ENCODE measurements at regions not wholly inside any gene's neighbourhood (a gene's known extent, or its start where the extent isn't known, plus 50 kb on each side); places are given as distances from the start of the nearest gene placed in this dataset.

GRCh38 chr3:102826636-102827035 is 391.8 kb downstream of the ZPLD1 start:
- no peak for DNase-seq (ENCODE audit: low spot score)
- no peak for ATAC-seq (ENCODE audit: low FRiP score)
- TF ChIP-seq CTCF (IDR thresholded peaks at IDR 0.05): no peak

- DNase-seq (ENCODE audit: low spot score): no peak
- TF ChIP-seq CTCF (IDR thresholded peaks at IDR 0.05): no peak
- ATAC-seq (ENCODE audit: low FRiP score): no peak
Measured at GRCh38 chr3:102827386-102827785, 392.6 kb downstream of the ZPLD1 start.

- no peak for TF ChIP-seq CTCF (IDR thresholded peaks at IDR 0.05)
- ATAC-seq (ENCODE audit: low FRiP score) (no peak), DNase-seq (ENCODE audit: low spot score) (no peak)
Measured at GRCh38 chr3:102830415-102830814, 395.6 kb downstream of the ZPLD1 start.

GRCh38 chr3:102841866-102842265 is 407.1 kb downstream of the ZPLD1 start:
- no peak for DNase-seq (ENCODE audit: low spot score)
- no peak for ATAC-seq (ENCODE audit: low FRiP score)
- TF ChIP-seq CTCF (IDR thresholded peaks at IDR 0.05): no peak

- no peak for TF ChIP-seq CTCF (IDR thresholded peaks at IDR 0.05)
- ATAC-seq (ENCODE audit: low FRiP score): no peak
- no peak for DNase-seq (ENCODE audit: low spot score)
Measured at GRCh38 chr3:102866845-102867244, 432.0 kb downstream of the ZPLD1 start.

- no peak for TF ChIP-seq CTCF (IDR thresholded peaks at IDR 0.05)
Measured at GRCh38 chr3:102883515-102883914, 448.7 kb downstream of the ZPLD1 start.

GRCh38 chr3:102885289-102885688 is 450.5 kb downstream of the ZPLD1 start:
- no peak for TF ChIP-seq CTCF (IDR thresholded peaks at IDR 0.05)
- DNase-seq (ENCODE audit: low spot score): no peak

More at GRCh38 chr3:102883515-102883914, 448.7 kb downstream of the ZPLD1 start:
- ATAC-seq (ENCODE audit: low FRiP score) (no peak), DNase-seq (ENCODE audit: low spot score) (no peak)

More at GRCh38 chr3:102885289-102885688, 450.5 kb downstream of the ZPLD1 start:
- no peak for ATAC-seq (ENCODE audit: low FRiP score)
